GM20431 (cell line): ENCODE measurements at regions not wholly inside any gene's neighbourhood (a gene's known extent, or its start where the extent isn't known, plus 50 kb on each side); places are given as distances from the start of the nearest gene placed in this dataset.

Source experiments
- in situ Hi-C: fragments of 300-500 bp; cut with MseI, MboI; formaldehyde crosslinking; loops from one replicate; pipeline ENCODE4 v1.15.0; 2020; ENCODE audit warnings: low sequenced_read_pairs; ENCODE audit not compliant: unreplicated experiment

DNA sequence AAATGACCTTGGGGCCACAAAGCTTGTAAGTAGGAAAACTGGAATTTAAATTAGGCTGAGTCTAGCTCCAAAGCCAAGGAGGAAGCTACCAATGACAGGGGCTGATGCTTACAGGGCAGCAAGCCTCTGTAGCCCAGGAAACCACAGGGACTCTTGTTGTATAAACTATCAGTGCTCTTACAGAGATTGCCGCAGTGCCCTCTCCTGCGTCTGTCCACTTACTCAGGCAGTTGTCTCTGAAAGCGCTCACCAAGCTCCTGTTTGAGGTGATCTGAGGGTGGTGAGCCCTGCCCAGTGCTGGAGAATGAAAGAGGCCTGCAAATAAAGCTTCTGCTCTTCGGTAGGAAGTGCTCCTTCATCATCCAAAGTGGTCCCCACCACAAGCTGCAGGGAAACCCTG is 498.8 kb downstream of the ARHGEF28 start:
- in situ Hi-C loops = no loop called here

DNA sequence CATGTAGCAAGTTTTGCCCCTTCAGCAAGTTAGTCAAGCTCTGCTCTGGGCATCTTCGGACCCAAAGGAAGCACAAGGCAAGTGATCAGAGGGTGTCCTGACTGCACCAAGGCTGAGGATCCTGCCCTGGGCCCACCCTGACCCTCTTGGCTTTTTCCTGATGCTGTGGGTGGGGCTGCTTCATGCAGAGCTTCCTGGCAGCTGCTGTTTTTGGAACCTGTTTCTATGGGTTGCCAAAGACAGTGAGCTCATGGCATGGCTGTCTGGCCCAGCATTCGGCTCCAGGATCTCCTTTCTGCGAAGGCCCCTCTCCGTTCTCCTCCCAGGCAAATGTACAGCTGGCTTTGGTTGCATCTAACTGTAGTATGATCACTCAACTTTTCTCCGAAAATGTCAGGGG is 497.9 kb downstream of the ARHGEF28 start:
- in situ Hi-C loops = no loop called here

DNA sequence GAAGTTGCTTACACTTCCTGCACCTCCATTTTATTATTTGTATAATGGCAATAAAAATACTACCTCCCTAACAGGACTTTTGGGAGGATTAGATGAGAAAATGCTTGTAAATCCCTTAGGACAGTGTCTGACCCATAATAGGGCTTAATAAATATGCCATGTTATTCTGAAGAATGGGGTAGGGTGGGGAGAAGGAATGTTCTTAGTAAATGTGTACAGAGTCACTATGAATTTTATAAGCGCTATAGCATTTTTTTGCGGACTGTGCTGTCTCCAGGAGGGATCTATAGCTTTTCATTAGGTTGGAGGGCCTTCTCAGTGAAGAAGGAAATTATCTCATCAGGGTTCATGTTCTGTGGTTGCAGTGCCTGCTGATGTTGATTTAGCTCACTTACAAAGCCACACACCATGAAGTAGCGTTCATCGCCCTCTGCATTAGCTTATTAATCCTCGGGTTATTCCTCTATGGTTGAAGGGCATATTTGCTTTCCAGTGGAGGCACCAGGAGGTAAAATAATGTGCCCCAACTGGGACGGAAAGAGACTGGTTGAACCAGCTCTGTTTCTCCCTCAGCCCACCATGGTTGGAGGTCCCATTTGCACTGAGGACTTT is 497.1 kb downstream of the ARHGEF28 start:
- in situ Hi-C loops = no loop called here

DNA sequence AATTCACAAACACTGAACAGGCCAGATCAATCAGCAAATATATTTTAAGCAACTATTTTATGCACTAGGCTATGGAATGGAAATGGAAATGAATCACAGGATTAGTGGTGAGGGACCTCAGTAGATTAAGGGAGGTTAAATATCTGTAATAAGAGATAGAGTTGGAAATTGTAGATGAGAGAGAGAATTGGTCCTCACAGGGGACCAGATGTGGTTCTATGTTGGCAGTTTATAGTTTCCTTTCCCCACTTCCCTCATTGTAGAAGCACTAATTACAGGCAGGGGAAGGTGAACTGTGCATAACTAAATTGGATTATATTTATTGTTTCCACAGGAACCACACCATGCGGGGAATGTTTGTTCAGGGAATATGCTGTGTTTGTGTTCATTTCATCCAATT is 496.2 kb downstream of the ARHGEF28 start:
- in situ Hi-C loops = no loop called here

DNA sequence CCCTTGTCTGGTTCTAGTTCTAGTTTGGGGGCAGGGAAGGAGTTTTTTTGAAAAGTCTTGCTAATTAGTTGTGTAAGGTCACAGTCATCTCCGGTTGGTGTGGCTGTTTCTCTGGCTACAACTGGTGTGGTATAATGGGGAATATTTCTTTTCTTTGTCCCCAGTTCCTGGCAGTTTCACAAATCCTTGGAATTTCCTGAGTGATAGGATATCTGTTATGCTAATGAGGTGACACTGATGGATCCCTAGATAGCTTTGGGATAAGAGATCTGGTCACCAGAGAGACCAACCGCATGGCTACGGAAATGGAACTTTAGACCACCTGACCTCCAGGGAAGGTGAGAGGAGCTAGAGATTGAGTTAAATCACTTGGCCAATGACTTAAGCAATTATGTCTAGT is 494.6 kb downstream of the ARHGEF28 start:
- in situ Hi-C loops = no loop called here

DNA sequence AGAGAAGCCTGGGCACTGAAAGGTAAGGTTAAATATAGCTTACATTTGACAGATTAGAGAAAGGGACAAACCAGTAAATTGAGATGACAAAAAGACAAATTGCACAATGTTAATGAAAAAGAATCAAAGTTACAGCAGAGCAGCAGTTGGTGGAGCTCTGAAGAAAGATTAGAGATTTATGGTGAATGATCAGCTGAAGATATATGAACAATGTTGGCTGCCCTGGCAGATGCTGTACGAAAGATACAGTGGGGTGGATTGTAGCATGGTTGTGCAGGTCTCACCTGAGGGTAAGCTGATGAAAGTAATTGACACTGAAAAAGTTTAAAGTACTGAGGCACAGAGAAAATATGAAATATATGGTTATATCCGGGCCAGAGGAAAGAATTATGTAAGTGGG is 492.1 kb downstream of the ARHGEF28 start:
- in situ Hi-C loops = no loop called here

DNA sequence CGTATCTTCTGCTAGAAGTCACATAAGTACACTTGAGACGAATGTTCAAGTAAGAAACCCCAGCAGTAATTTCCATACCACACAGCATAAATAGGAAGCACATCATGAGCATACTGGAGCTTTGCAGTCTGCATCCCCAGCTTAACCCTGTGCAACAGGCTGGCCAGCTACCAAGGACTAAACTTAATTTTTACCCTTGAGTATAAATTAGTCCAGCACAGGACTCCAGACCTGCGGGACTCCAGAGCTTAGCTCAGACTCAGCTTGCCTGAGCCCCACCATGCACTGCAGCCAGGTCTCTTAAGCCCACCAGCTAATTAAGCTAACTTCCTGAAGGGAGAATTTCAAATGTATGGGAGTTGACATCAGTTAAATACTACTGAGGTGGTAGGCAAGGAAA is 491.0 kb downstream of the ARHGEF28 start:
- in situ Hi-C loops = no loop called here

DNA sequence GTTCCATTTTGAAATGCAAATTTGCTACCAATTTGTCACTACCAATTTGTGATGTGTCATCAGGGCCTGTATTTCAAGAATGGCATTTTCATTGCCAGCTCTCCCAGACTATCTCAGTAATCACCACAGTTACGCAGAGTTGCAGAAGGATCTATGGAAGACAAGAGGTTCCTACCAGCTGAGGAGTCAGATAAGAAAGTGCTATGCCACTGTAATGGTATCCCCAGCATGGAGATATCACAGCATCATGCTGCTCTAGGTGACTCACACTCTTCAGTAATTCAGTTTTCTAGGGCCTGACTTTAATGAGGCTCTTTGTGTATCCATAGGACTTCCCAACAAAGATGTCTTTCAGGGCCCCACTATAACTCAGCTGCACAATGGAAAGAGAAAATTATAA is 490.3 kb downstream of the ARHGEF28 start:
- in situ Hi-C loops = no loop called here

DNA sequence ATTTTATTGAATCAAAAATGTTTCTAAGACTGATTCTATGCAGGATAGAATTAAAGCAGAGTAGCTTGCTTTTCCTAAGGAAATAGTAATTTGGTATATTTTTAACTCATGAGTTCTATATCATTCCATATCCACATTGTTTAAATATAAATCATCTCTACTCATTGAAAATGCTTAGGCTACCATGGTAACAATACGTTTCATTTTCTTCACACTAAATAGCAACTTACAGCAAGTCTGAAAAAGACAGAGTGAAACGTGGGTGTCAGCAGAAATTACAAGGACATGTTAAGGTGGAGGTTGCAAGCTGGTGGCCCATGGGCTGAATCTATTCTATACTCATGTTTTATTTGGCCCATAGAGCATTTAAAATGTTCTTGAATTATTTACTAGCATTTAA is 487.9 kb downstream of the ARHGEF28 start:
- in situ Hi-C loops = no loop called here

DNA sequence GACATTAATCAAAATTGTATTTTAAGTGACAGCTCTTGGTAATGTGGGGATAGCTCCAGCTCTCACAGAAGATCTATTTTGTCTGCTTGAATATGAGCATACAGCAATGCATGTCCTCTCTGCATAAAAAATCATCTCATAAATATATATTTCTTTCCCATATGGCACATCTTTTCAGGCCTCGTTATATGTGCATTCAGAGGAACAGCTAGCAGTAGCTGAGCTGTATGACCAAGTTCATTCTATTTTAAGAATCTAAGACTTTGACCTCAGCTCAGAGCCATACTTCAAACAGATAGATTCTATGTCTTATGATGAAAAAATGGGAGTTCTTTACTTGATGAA is 487.2 kb downstream of the ARHGEF28 start:
- in situ Hi-C loops = no loop called here

DNA sequence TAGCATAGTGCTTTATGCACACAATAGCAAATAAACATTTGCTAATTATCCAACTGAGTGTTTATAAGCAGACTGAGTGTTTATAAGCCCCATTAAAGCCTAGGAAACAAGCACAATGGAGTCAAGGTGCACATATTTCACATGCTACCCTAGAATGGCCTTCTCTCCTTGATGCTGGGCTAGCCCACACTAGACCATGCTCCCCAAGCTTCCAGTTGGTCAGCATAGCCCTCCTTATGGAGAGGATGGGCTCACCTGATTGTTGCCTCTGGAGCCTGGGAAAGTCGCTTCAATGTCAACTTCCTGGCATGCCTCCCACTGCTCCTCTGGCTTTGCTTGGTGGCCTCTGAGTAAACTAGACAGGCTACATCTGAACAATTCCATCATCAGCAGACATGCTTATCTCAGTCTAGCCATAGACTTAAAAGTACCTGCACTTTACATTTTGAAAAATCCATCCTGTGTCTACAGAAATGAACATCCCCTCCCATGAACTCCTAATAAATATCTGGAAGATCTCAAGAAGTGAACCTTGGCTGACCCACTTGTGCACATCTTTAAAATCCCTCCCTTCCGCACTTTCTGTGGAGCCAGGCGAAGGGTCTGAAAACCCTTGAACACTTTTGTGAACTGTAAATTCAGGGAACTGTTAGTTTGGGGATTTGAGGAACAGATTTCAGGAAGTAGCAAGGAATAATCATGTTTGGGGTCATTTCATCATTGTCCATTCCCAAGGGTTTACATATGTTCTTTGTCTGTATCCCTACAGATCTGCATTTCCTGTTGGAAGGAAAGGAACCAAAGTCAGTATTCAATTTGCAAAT is 486.6 kb downstream of the ARHGEF28 start:
- in situ Hi-C loops = no loop called here

DNA sequence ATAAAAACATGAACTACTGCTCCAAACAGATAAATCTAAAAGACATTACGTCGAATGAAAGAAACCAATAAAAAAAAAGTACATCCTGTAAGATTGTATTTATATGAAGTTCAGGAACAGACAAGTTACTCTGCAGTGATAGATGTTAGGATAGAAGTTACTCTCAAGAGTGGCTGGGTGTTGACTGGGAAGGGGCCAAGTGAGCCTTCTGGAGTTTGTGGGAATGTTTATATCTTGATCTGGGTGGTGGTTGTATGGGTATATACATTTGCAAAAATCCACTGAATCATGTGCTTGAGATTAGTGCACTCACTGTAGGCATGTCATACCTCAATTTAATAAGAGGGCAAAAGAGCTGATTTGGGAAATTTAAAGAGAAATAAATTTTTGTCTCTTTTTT is 485.8 kb downstream of the ARHGEF28 start:
- in situ Hi-C loops = no loop called here

DNA sequence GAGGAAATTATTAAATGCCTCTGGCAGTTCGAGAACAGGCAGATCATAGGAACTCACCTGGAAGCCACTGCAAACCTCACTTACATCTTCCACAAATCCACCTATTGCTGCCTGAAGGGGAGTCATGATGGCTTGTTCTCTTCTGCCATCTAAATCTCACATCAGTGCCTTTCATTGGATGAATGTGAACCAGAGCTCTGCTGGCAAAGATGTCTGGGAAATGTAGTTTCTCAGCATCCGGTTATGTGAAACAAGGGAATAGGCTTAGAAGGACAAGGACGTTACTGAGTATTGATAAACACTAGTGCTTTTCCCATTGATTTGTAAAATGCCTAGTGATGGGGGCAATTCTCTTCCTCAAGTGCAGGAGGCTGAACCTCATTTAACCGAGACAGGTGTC is 483.3 kb downstream of the ARHGEF28 start:
- in situ Hi-C loops = no loop called here

DNA sequence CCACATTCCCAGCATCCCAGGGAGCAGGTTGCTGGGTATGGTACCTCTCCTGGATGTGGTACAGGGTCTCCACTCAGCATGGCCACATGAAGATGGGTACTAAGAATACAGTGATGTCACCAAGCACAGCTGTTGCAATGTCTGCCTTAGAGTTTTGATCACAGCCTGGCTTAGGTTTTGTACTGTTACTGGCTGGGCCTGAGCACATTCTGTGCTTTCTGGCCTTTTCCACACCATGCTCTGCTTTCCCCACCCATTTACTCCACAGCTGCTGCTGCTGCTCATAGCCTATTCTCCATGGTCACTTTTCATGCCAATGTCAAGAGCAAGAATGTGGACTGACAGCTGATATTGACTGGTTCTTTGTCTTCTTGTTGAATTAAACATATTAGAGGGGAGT is 481.9 kb downstream of the ARHGEF28 start:
- in situ Hi-C loops = no loop called here

DNA sequence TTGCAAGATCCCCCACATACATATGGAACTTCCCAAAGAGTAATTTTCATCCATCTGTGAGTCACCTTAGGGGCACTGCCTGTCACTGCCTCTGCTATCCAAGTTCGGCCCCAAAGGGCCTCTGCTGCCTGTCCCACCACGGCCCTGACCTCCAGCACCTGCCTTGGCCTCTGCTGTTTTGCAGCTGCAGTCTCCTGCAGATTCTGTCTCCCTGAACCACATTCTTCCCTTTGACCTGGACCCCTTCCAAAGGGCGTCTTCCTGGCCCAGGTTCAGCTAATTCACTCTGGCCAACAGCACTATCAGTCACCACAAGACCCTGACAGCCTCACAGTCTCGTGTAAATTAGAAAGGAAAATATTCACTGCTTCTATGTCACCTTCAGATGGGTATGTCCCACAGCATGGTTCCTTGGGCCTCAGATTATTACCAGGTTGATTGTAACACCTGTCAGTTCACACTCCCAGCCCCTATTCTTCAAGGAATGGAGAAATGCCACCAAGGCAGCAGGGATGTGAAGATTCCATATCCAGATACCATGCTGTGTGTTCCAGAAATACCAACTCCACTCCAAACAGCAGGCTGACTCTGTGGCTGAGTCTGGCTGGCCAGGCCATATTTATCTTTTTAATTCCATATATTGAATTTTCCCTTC is 479.3 kb downstream of the ARHGEF28 start:
- in situ Hi-C loops = no loop called here

DNA sequence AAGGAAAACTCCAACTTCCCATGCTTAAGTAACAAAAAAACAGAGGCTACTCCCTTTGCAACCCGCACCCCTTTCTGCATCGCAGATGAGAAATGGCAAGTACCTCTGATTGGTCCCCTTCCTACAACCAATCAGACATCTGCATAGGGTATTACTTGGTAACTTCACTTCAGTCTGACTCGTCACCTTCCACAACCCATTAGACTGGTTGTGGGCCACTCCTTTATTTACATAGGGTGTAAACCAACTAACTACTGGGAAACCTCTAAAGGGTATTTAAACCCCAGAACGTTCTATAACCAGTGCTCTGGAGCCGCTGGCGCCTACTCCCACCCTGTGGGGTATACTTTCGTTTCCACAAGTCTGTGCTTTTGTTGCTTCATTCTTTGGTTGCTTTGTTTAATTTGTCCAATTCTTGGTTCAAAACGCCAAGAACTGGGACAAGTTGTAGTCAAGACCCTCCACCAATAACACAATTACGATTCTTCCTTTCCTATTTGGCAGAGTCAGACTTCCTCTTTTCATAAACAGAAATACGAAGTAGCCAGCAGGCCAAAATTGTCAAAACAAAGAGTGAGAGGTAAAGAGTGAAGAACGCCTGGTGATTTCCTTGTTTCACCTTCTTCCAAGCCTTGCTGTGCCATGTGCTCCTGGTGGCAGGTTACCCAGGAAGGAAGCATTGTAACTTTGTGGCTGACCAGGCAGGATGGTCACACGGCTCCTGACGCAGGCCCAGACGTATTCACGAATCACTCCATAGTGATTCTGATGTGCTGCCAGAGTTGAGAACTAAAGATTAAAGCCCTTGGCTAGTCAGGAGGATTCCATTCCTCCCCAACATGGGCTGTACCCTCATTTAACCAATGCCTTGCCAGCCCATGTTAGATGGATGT is 477.4 kb downstream of the ARHGEF28 start:
- in situ Hi-C loops = no loop called here

DNA sequence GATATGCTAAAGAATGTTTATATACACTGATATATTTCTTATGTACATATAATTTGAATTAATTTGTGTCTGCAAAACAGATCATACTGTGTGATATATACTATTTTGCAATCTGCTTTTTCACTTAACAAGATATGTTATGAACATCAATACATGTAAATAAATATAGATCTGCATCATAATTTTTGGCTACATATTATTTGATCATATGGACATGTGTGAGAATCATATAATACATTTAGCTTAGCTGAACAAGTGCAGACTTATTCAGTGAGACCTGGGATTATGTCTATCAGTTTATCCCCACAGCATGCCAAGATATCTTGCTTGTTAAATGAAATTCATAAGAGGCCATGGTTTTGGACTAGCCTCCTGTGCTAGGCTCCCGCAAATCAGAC is 474.3 kb downstream of the ARHGEF28 start:
- in situ Hi-C loops = no loop called here

DNA sequence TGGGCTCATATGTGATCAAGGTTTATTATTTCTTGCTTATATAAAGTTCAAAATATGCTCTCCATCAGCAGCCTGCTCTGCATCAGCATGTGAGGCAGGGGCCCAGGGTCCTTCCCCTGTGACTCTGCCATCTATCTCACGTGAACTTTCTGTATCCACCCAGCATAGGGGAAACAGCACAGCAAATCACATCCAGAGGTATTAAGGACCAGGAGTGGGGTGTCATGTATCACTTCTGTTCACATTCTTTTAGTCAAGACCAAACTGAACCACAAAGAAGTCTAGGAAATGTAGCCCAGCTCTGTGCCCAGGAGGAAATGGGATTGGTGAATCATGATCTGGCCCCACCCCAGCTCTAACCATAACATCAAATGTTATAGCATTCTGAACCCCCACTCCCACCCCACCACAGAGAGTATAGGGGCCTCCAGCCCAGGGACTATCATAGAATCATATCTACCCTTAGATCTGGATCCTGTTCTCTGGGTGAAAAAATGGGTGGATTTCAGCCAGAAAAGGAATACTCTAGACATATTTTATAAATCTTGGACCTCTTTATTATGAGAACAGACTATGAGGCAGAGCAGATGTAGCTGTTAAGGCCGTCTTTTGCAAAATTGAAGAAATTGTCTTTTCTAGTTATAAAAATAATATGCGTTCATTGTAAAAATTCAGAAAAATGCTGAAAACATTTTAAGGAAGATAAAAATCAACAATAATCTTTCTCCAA is 473.7 kb downstream of the ARHGEF28 start:
- in situ Hi-C loops = no loop called here

DNA sequence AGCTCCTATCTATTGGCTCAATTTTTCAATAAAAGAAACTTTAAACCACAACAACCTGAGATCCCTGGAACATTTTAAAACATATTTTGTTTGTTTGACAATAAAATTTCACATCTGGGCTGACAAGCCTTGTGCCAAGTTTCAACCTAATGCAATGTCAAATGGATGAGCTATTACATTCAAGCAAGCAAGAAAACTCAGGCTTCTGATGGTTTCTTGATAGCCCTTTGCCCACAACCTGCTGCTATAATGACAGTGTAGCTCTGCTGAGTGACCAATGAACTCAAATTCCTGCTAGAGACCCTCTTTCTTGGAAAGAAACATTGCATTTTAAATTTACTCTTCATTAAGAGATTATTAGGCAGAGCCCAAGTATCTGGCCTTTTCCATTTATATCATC is 472.9 kb downstream of the ARHGEF28 start:
- in situ Hi-C loops = no loop called here

DNA sequence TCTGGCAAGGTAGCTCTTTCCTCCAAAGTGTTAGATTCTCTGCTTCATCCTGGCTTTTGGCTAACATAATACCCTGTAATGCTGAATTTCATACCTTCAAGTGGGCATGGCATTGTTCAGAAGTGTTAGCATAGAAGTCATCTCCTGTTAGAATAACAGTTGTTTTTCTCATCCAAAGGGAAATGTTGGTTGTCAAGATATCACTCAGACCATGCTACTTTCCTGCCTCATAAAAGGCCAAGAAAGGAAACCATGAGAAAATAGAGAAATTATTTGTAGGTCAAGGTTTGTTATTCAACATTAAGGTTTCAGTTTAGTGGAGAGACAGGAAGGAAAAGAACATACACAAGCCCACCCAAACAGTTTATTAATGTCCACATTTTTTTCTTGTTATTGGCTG is 472.5 kb downstream of the ARHGEF28 start:
- in situ Hi-C loops = no loop called here
